ENCODE measurements at regions not wholly inside any gene's neighbourhood (a gene's known extent, or its start where the extent isn't known, plus 50 kb on each side); places are given as distances from the start of the nearest gene placed in this dataset.
"Not testable (repeated sequence)": the region's sequence is repeated elsewhere in the genome, so short reads cannot be mapped to it uniquely, and the experiment has no call there.

GRCh38 chr6:141056945-141057625, 1075.6 kb upstream of the GJE1 start:
- no peak for DNase-seq
- no peak overlapping the region for H3K4me2 ChIP-seq (ENCODE audit: unreplicated experiment)
- no peak overlapping the region for H3K4me3 ChIP-seq
- no peak overlapping the region for H3K27ac ChIP-seq
- 96 to 99% methylated on average over 2 of the region's 2 CpGs for WGBS, 2 experiments (ENCODE audit: low coverage in 1 of 2, low lambda C conversion rate in 2 of 2, missing lambda C conversion rate in 2 of 2)
- H3K4me1 ChIP-seq (ENCODE audit: insufficient read depth), result no peaks in the 10 kb centered on the region; the same call in 1 of the 2 replicates
- no peaks in the 10 kb centered on the region for H4K20me1 ChIP-seq (ENCODE audit: insufficient read depth)
- no peaks in the 10 kb centered on the region for H3K79me2 ChIP-seq (ENCODE audit: insufficient read depth)
- TF ChIP-seq EZH2phosphoT487 (IDR thresholded peaks at IDR 0.05; ENCODE audit: insufficient read depth, low read depth) (no peak), EZH2 (IDR thresholded peaks at IDR 0.05; ENCODE audit: insufficient read depth, poor library complexity, severe bottlenecking) (no peak)
- no peaks in the 10 kb centered on the region for H3F3A ChIP-seq (ENCODE audit: insufficient read depth)
- no peaks in the 10 kb centered on the region for H3K9me2 ChIP-seq (ENCODE audit: insufficient read depth)
- no peak overlapping the region for H2AFZ ChIP-seq
- no peaks in the 10 kb centered on the region for H3K9me3 ChIP-seq (ENCODE audit: low read depth)
- no peaks in the 10 kb centered on the region for H3K36me3 ChIP-seq (ENCODE audit: low read depth)
- H3K27me3 ChIP-seq (replicated peaks; ENCODE audit: insufficient read depth), result no peaks in the 10 kb centered on the region
- in situ Hi-C loops (cut with MboI), result no loop called here
- no peak overlapping the region for H3K9ac ChIP-seq

GRCh38 chr6:141050471-141050870, 1082.3 kb upstream of the GJE1 start:
- Histone ChIP-seq H4K20me1 (ENCODE audit: insufficient read depth) (no peaks in the 10 kb centered on the region), H3K36me3 (ENCODE audit: low read depth) (no peaks in the 10 kb centered on the region), H3K27ac (no peak overlapping the region), H3K9me3 (ENCODE audit: low read depth) (no peaks in the 10 kb centered on the region), H3K79me2 (ENCODE audit: insufficient read depth) (no peaks in the 10 kb centered on the region), H3K27me3 (replicated peaks; ENCODE audit: insufficient read depth) (no peaks in the 10 kb centered on the region), H3K4me2 (ENCODE audit: unreplicated experiment) (no peak overlapping the region), H3F3A (ENCODE audit: insufficient read depth) (0 out of 2 replicates have a peak, but pooled peaks cover 5% of the 10 kb centered on the region), H3K9me2 (ENCODE audit: insufficient read depth) (no peaks in the 10 kb centered on the region), H3K4me1 (ENCODE audit: insufficient read depth) (no peaks in the 10 kb centered on the region), H3K9ac (no peak overlapping the region), H3K4me3 (no peak overlapping the region), H2AFZ (no peak overlapping the region)
- 90 to 94% methylated on average over 1 of the region's 1 CpG for WGBS, 2 experiments (ENCODE audit: low coverage in 1 of 2, low lambda C conversion rate in 2 of 2, missing lambda C conversion rate in 2 of 2)
- in situ Hi-C loops (cut with MboI), result no loop called here
- TF ChIP-seq EZH2 (IDR thresholded peaks at IDR 0.05; ENCODE audit: insufficient read depth, poor library complexity, severe bottlenecking), result no peak
- no peak for DNase-seq

- no peaks in the 10 kb centered on the region for H3K9me3 ChIP-seq (ENCODE audit: low read depth)
- no peaks in the 10 kb centered on the region for H3K9me2 ChIP-seq (ENCODE audit: insufficient read depth)
- no peak overlapping the region for H3K9ac ChIP-seq
- H3K36me3 ChIP-seq (ENCODE audit: low read depth), result no peaks in the 10 kb centered on the region
- no peaks in the 10 kb centered on the region for H3K4me1 ChIP-seq (ENCODE audit: insufficient read depth)
- no peaks in the 10 kb centered on the region for H4K20me1 ChIP-seq (ENCODE audit: insufficient read depth)
- DNase-seq, result no peak
- H3K4me3 ChIP-seq, result no peak overlapping the region
- H2AFZ ChIP-seq, result no peak overlapping the region
- 0 out of 2 replicates have a peak, but pooled peaks cover 5% of the 10 kb centered on the region for H3F3A ChIP-seq (ENCODE audit: insufficient read depth)
- 32 to 33% methylated on average over 1 of the region's 1 CpG for WGBS, 2 experiments (ENCODE audit: low coverage in 1 of 2, low lambda C conversion rate in 2 of 2, missing lambda C conversion rate in 2 of 2)
- no peak for TF ChIP-seq EZH2phosphoT487 (IDR thresholded peaks at IDR 0.05; ENCODE audit: insufficient read depth, low read depth)
- no peak for TF ChIP-seq EZH2 (IDR thresholded peaks at IDR 0.05; ENCODE audit: insufficient read depth, poor library complexity, severe bottlenecking)
- no peaks in the 10 kb centered on the region for H3K27me3 ChIP-seq (replicated peaks; ENCODE audit: insufficient read depth)
- no peaks in the 10 kb centered on the region for H3K79me2 ChIP-seq (ENCODE audit: insufficient read depth)
- in situ Hi-C loops (cut with MboI), result no loop called here
- no peak overlapping the region for H3K27ac ChIP-seq
- H3K4me2 ChIP-seq (ENCODE audit: unreplicated experiment), result no peak overlapping the region
These were observed 1084.3 kb upstream of the GJE1 start for GRCh38 chr6:141048451-141048850.

- H3K4me2 ChIP-seq (ENCODE audit: unreplicated experiment); in situ Hi-C loops (cut with MboI); H3K79me2 ChIP-seq (ENCODE audit: insufficient read depth); H4K20me1 ChIP-seq (ENCODE audit: insufficient read depth); H3K27ac ChIP-seq; H2AFZ ChIP-seq; H3F3A ChIP-seq (ENCODE audit: insufficient read depth); H3K9me3 ChIP-seq (ENCODE audit: low read depth); H3K36me3 ChIP-seq (ENCODE audit: low read depth); H3K9me2 ChIP-seq (ENCODE audit: insufficient read depth); H3K27me3 ChIP-seq (replicated peaks; ENCODE audit: insufficient read depth); H3K9ac ChIP-seq; H3K4me1 ChIP-seq (ENCODE audit: insufficient read depth); H3K4me3 ChIP-seq: not testable (repeated sequence)
- DNase-seq, result peak; percentile 45
These were observed 1086.2 kb upstream of the GJE1 start for GRCh38 chr6:141046496-141046895.

- Histone ChIP-seq H3K79me2 (ENCODE audit: insufficient read depth) (no peaks in the 10 kb centered on the region), H3K4me2 (ENCODE audit: unreplicated experiment) (no peak overlapping the region), H3K9me3 (ENCODE audit: low read depth) (no peaks in the 10 kb centered on the region), H3K27ac (no peak overlapping the region), H3K4me1 (ENCODE audit: insufficient read depth) (no peaks in the 10 kb centered on the region), H3K4me3 (no peak overlapping the region), H3F3A (ENCODE audit: insufficient read depth) (0 out of 2 replicates have a peak, but pooled peaks cover 5% of the 10 kb centered on the region), H3K36me3 (ENCODE audit: low read depth) (no peaks in the 10 kb centered on the region), H3K9me2 (ENCODE audit: insufficient read depth) (no peaks in the 10 kb centered on the region), H2AFZ (no peak overlapping the region), H3K9ac (no peak overlapping the region), H4K20me1 (ENCODE audit: insufficient read depth) (no peaks in the 10 kb centered on the region), H3K27me3 (replicated peaks; ENCODE audit: insufficient read depth) (no peaks in the 10 kb centered on the region)
- TF ChIP-seq EZH2phosphoT487 (IDR thresholded peaks at IDR 0.05; ENCODE audit: insufficient read depth, low read depth) (no peak), EZH2 (IDR thresholded peaks at IDR 0.05; ENCODE audit: insufficient read depth, poor library complexity, severe bottlenecking) (no peak)
- in situ Hi-C loops (cut with MboI), result no loop called here
- WGBS, 2 experiments (ENCODE audit: low coverage in 1 of 2, low lambda C conversion rate in 2 of 2, missing lambda C conversion rate in 2 of 2), result 96% methylated on average over 14 of the region's 14 CpGs
- DNase-seq, result no peak
These were observed 1091.1 kb upstream of the GJE1 start for GRCh38 chr6:141041596-141042087.

Measured in GM23248 (cell line).